HCT116 (cell line): ENCODE measurements at regions not wholly inside any gene's neighbourhood (a gene's known extent, or its start where the extent isn't known, plus 50 kb on each side); places are given as distances from the start of the nearest gene placed in this dataset.

Source experiments
- EGR1 ChIP-seq: IDR thresholded peaks from 2 replicates; pipeline ENCODE4 v1.6.1; 2012; ENCODE audit warnings: low read depth
- ELF1 ChIP-seq: IDR thresholded peaks from 2 replicates; pipeline ENCODE4 v1.6.1; 2012; ENCODE audit warnings: low read depth, borderline replicate concordance
- FOSL1 ChIP-seq: IDR thresholded peaks from 2 replicates; pipeline ENCODE4 v1.6.1; 2012; ENCODE audit warnings: low read depth
- POLR2A ChIP-seq: IDR thresholded peaks from 2 replicates; pipeline ENCODE4 v1.7.0; 2011; ENCODE audit warnings: borderline replicate concordance; ENCODE audit not compliant: insufficient read depth, insufficient read length; ENCODE audit errors: extremely low read depth
- RAD21 ChIP-seq: IDR thresholded peaks from 2 replicates; pipeline ENCODE4 v1.6.1; 2012; ENCODE audit warnings: low read depth, mild to moderate bottlenecking
- SP1 ChIP-seq: IDR thresholded peaks from 2 replicates; pipeline ENCODE4 v1.6.1; 2012; ENCODE audit warnings: low read depth
- SRF ChIP-seq: IDR thresholded peaks from 2 replicates; pipeline ENCODE4 v1.6.1; 2012; ENCODE audit warnings: low read depth
- YY1 ChIP-seq: IDR thresholded peaks from 2 replicates; pipeline ENCODE4 v1.6.1; 2011; ENCODE audit warnings: low read length, low read depth, moderate library complexity, mild to moderate bottlenecking; ENCODE audit not compliant: insufficient replicate concordance; ENCODE audit errors: extremely low read depth
- TF ChIP-seq, protein P1 (sequence below), 3 experiments: fragments of 200-600 bp in 1 of 3; sonication (generic) in 1 of 3; IDR thresholded peaks in 2 of 3; conservative IDR thresholded peaks in 1 of 3; 2 replicates each; pipeline ENCODE4 v1.5.1; 2012 to 2017; ENCODE audit warnings: low read depth in 2 of 3, low read length in 2 of 3, antibody characterized with exemption in 1 of 3, borderline replicate concordance in 1 of 3, control low read depth in 1 of 3, mild to moderate bottlenecking in 1 of 3, mixed read lengths in 1 of 3, mixed run types in 1 of 3, moderate library complexity in 1 of 3; ENCODE audit not compliant: insufficient read depth in 1 of 3
- TF ChIP-seq, protein P2 (sequence below): IDR thresholded peaks from 2 replicates; pipeline ENCODE4 v1.6.1; 2012; ENCODE audit warnings: low read depth
- TF ChIP-seq, protein P3 (sequence below): IDR thresholded peaks from 2 replicates; pipeline ENCODE4 v1.6.1; 2012
- TF ChIP-seq, protein P4 (sequence below): IDR thresholded peaks from 2 replicates; pipeline ENCODE4 v1.6.1; 2012

DNA sequence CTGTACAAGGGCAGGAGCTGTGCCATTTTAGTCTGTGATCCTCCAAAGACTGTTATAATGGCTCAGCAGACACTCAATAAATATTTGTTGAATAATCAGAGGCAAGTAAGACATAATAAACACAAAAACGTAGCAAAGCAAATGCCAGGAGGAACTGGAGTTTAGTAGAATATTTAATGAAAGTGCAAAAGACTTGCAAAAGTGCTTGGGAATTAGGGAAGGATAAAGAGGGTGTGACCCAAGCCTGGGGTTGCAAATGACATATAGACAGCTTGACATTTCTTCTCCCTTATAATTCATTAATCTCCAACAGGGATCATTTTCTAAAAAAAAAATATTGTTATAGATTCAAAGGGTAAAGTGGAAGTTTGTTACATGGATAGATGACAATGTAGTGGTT is 212.7 kb upstream of the PGR start:
- TF ChIP-seq SP1 (no peak), POLR2A (no peak), SRF (no peak), RAD21 (no peak), FOSL1 (no peak), YY1 (no peak), EGR1 (no peak), ELF1 (no peak)
- TF ChIP-seq, protein P1, sequence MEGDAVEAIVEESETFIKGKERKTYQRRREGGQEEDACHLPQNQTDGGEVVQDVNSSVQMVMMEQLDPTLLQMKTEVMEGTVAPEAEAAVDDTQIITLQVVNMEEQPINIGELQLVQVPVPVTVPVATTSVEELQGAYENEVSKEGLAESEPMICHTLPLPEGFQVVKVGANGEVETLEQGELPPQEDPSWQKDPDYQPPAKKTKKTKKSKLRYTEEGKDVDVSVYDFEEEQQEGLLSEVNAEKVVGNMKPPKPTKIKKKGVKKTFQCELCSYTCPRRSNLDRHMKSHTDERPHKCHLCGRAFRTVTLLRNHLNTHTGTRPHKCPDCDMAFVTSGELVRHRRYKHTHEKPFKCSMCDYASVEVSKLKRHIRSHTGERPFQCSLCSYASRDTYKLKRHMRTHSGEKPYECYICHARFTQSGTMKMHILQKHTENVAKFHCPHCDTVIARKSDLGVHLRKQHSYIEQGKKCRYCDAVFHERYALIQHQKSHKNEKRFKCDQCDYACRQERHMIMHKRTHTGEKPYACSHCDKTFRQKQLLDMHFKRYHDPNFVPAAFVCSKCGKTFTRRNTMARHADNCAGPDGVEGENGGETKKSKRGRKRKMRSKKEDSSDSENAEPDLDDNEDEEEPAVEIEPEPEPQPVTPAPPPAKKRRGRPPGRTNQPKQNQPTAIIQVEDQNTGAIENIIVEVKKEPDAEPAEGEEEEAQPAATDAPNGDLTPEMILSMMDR (IDR thresholded peaks at IDR 0.05 in 2 of 3, conservative IDR thresholded peaks at IDR 0.05 in 1 of 3; ENCODE audit: borderline replicate concordance in 1 of 3, insufficient read depth in 1 of 3, low read depth in 2 of 3, low read length in 2 of 3) = no peak
- TF ChIP-seq, protein P2, sequence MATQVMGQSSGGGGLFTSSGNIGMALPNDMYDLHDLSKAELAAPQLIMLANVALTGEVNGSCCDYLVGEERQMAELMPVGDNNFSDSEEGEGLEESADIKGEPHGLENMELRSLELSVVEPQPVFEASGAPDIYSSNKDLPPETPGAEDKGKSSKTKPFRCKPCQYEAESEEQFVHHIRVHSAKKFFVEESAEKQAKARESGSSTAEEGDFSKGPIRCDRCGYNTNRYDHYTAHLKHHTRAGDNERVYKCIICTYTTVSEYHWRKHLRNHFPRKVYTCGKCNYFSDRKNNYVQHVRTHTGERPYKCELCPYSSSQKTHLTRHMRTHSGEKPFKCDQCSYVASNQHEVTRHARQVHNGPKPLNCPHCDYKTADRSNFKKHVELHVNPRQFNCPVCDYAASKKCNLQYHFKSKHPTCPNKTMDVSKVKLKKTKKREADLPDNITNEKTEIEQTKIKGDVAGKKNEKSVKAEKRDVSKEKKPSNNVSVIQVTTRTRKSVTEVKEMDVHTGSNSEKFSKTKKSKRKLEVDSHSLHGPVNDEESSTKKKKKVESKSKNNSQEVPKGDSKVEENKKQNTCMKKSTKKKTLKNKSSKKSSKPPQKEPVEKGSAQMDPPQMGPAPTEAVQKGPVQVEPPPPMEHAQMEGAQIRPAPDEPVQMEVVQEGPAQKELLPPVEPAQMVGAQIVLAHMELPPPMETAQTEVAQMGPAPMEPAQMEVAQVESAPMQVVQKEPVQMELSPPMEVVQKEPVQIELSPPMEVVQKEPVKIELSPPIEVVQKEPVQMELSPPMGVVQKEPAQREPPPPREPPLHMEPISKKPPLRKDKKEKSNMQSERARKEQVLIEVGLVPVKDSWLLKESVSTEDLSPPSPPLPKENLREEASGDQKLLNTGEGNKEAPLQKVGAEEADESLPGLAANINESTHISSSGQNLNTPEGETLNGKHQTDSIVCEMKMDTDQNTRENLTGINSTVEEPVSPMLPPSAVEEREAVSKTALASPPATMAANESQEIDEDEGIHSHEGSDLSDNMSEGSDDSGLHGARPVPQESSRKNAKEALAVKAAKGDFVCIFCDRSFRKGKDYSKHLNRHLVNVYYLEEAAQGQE = no peak
- TF ChIP-seq, protein P3, sequence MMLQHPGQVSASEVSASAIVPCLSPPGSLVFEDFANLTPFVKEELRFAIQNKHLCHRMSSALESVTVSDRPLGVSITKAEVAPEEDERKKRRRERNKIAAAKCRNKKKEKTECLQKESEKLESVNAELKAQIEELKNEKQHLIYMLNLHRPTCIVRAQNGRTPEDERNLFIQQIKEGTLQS = no peak
- TF ChIP-seq, protein P4, sequence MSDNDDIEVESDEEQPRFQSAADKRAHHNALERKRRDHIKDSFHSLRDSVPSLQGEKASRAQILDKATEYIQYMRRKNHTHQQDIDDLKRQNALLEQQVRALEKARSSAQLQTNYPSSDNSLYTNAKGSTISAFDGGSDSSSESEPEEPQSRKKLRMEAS = no peak
